HepG2 (cell line): ENCODE measurements at regions not wholly inside any gene's neighbourhood (a gene's known extent, or its start where the extent isn't known, plus 50 kb on each side); places are given as distances from the start of the nearest gene placed in this dataset.

Experiments
- CREM ChIP-seq, 2 experiments: sonication (generic) in 1 of 2; formaldehyde crosslinking in 1 of 2; IDR thresholded peaks; 2 replicates each; pipeline versions ENCODE4 v1.4.0 to v1.6.1; 2016 to 2020; ENCODE audit warnings: antibody characterized with exemption in 1 of 2, mild to moderate bottlenecking in 1 of 2, missing genetic modification reagents in 1 of 2
- ELF3 ChIP-seq: IDR thresholded peaks from 2 replicates; pipeline ENCODE4 v1.6.1; 2016; ENCODE audit warnings: missing genetic modification reagents, missing compliant biosample characterization
- HBP1 ChIP-seq: IDR thresholded peaks from 2 replicates; pipeline ENCODE4 v1.6.1; 2016; ENCODE audit warnings: low read depth, control low read depth
- HCFC1 ChIP-seq: fragments of 150-350 bp; IDR thresholded peaks from 2 replicates; pipeline ENCODE4 v1.6.1; 2014; ENCODE audit warnings: low read depth, low read length
- IKZF5 ChIP-seq: IDR thresholded peaks from 2 replicates; pipeline ENCODE4 v1.6.1; 2018; ENCODE audit warnings: missing genetic modification reagents, mild to moderate bottlenecking, missing compliant biosample characterization
- IRX3 ChIP-seq: sonication (generic); formaldehyde crosslinking; IDR thresholded peaks from 2 replicates; pipeline ENCODE4 v1.8.1; 2023; ENCODE audit warnings: mild to moderate bottlenecking, low read depth, missing genetic modification reagents, borderline replicate concordance
- KLF12 ChIP-seq: sonication (generic); formaldehyde crosslinking; IDR thresholded peaks from 2 replicates; pipeline ENCODE4 v1.4.0; 2020; ENCODE audit warnings: missing genetic modification reagents, borderline replicate concordance
- MIXL1 ChIP-seq: IDR thresholded peaks from 2 replicates; pipeline ENCODE4 v1.6.1; 2016
- MTF1 ChIP-seq: sonication (generic); formaldehyde crosslinking; IDR thresholded peaks from 2 replicates; pipeline ENCODE4 v1.5.0; 2020; ENCODE audit warnings: missing genetic modification reagents
- NFIB ChIP-seq: sonication (generic); formaldehyde crosslinking; IDR thresholded peaks from 2 replicates; pipeline ENCODE4 v1.9.0; 2021; ENCODE audit warnings: missing genetic modification reagents, mild to moderate bottlenecking, borderline replicate concordance
- PPARG ChIP-seq: conservative IDR thresholded peaks from 2 replicates; pipeline ENCODE4 v1.6.1; 2016; ENCODE audit warnings: missing biosample characterization, missing genetic modification reagents
- RFX3 ChIP-seq: IDR thresholded peaks from 2 replicates; pipeline ENCODE4 v1.6.1; 2016; ENCODE audit warnings: missing biosample characterization, missing genetic modification reagents
- SIN3A ChIP-seq: IDR thresholded peaks from 2 replicates; pipeline ENCODE4 v1.6.1; 2011; ENCODE audit warnings: low read depth, mild to moderate bottlenecking, control low read depth, low read length, borderline replicate concordance
- SIX4 ChIP-seq: sonication (generic); formaldehyde crosslinking; IDR thresholded peaks from 2 replicates; pipeline ENCODE4 v1.4.0; 2020; ENCODE audit warnings: missing genetic modification reagents
- TAF15 ChIP-seq: fragments of 200-400 bp; formaldehyde crosslinking; IDR thresholded peaks from one replicate; pipeline ENCODE4 v1.6.1; 2018; ENCODE audit warnings: mild to moderate bottlenecking, low read depth, low read length; ENCODE audit not compliant: poor library complexity, severe bottlenecking
- TEAD3 ChIP-seq: optimal IDR thresholded peaks from 2 replicates; pipeline ENCODE3; 2016; ENCODE audit warnings: borderline replicate concordance
- TERF1 ChIP-seq: sonication (generic); formaldehyde crosslinking; IDR thresholded peaks from 2 replicates; pipeline ENCODE4 v1.8.0; 2022; ENCODE audit warnings: mild to moderate bottlenecking, missing genetic modification reagents, moderate library complexity
- ZBTB42 ChIP-seq: sonication (generic); formaldehyde crosslinking; IDR thresholded peaks from 2 replicates; pipeline ENCODE4 v1.5.0; 2020; ENCODE audit warnings: mild to moderate bottlenecking, missing genetic modification reagents
- ZFP36L1 ChIP-seq: sonication (generic); formaldehyde crosslinking; IDR thresholded peaks from 2 replicates; pipeline ENCODE4 v1.8.0; 2022; ENCODE audit warnings: mild to moderate bottlenecking, missing genetic modification reagents, moderate library complexity
- ZFP82 ChIP-seq: sonication (generic); formaldehyde crosslinking; IDR thresholded peaks from 2 replicates; pipeline ENCODE4 v1.5.1; 2020; ENCODE audit warnings: mild to moderate bottlenecking, missing genetic modification reagents, borderline replicate concordance
- ZNF350 ChIP-seq: sonication (generic); formaldehyde crosslinking; IDR thresholded peaks from 2 replicates; pipeline ENCODE4 v1.4.0; 2020; ENCODE audit warnings: mild to moderate bottlenecking, low read depth, missing genetic modification reagents, borderline replicate concordance
- ZNF558 ChIP-seq: sonication (generic); formaldehyde crosslinking; IDR thresholded peaks from 2 replicates; pipeline ENCODE4 v1.9.0; 2022; ENCODE audit warnings: mild to moderate bottlenecking, missing genetic modification reagents, borderline replicate concordance
- ZNF704 ChIP-seq: sonication (generic); formaldehyde crosslinking; IDR thresholded peaks from 2 replicates; pipeline ENCODE4 v1.8.1; 2023; ENCODE audit warnings: mild to moderate bottlenecking, inconsistent platforms, moderate library complexity, missing genetic modification reagents, borderline replicate concordance
- ZNF75D ChIP-seq: sonication (generic); formaldehyde crosslinking; IDR thresholded peaks from 2 replicates; pipeline ENCODE4 v1.8.1; 2023; ENCODE audit warnings: missing genetic modification reagents, mild to moderate bottlenecking, borderline replicate concordance

GRCh38 chr20:50274570-50275430 is 84.2 kb downstream of the CEBPB start (continued):
- peak; percentile 98 for TF ChIP-seq IKZF5 (CRISPR knock-in tag)
- peak; percentile 80; the same call in 1 of the 2 replicates for TF ChIP-seq KLF12 (CRISPR knock-in tag)
- no peak for TF ChIP-seq RFX3 (CRISPR knock-in tag)
- 0 out of 2 replicates have a peak, but pooled peaks have one; percentile 15 for TF ChIP-seq ZNF704
- peak; percentile 95 for TF ChIP-seq ZNF350
- TF ChIP-seq CREM (IDR thresholded peaks at IDR 0.05), result peak; percentile 84; the same call in 1 of the 2 replicates
- peak; percentile 56; the same call in 1 of the 2 replicates for TF ChIP-seq CREM (CRISPR knock-in tag; IDR thresholded peaks at IDR 0.05)
- TF ChIP-seq ZFP36L1, result 0 out of 2 replicates have a peak, but pooled peaks have one; percentile 45
- no peak for TF ChIP-seq HCFC1
- peak; percentile 59; the same call in 1 of the 2 replicates for TF ChIP-seq SIX4 (CRISPR knock-in tag)
- TF ChIP-seq PPARG (CRISPR knock-in tag), result peak; percentile 87
- no peak for TF ChIP-seq SIN3A
- no peak for TF ChIP-seq ZNF75D (CRISPR knock-in tag)
- peak; percentile 95 for TF ChIP-seq ZFP82
- TF ChIP-seq TEAD3 (CRISPR knock-in tag), result peak; percentile 92
- TF ChIP-seq TERF1 (CRISPR knock-in tag), result no peak
- no peak; the same call in 1 of the 2 replicates for TF ChIP-seq IRX3
- no peak for TF ChIP-seq ZBTB42 (CRISPR knock-in tag)
- TF ChIP-seq MTF1 (CRISPR knock-in tag), result no peak
- peak; percentile 84; the same call in 1 of the 2 replicates for TF ChIP-seq HBP1 (CRISPR knock-in tag)
- TF ChIP-seq TAF15, result peak; percentile 77
- peak; percentile 99 for TF ChIP-seq ELF3 (CRISPR knock-in tag)
- TF ChIP-seq MIXL1, result peak; percentile 45; the same call in 1 of the 2 replicates
- TF ChIP-seq ZNF558 (CRISPR knock-in tag), result no peak
- no peak for TF ChIP-seq NFIB
